ENCODE measurements at regions not wholly inside any gene's neighbourhood (a gene's known extent, or its start where the extent isn't known, plus 50 kb on each side); places are given as distances from the start of the nearest gene placed in this dataset.

DNA sequence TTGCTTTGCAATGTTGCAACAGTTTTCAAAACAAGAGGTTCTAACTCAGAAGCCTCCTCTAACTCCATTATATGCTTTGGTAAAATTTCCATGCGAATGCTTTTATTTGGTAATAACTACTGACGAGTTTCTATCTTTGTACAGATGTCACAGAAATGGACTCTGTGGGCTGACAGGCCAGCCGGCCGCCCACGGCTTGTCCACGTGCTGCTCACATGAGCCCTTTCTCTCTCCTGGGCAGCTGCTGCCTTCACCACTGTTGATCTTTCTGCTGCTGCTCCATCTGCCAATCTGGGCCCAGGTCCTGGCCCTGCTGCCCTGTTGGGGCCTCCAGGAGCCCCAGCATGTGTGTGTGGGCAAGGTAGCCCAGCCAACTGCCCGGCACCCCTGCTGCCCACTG is 168.2 kb upstream of the TMEM132C start:
- Histone ChIP-seq H3K36me3 (ENCODE audit: control insufficient read depth in 2 of 4, insufficient read depth in 4 of 4, low read length in 3 of 4) (no peaks in the 10 kb centered on the region), H3K79me2 (ENCODE audit: control insufficient read depth in 1 of 2, insufficient read depth in 2 of 2, low read length in 2 of 2) (no peaks in the 10 kb centered on the region), H3K14ac (ENCODE audit: insufficient read length) (no peak overlapping the region), H3K79me1 (ENCODE audit: low read depth, low read length) (no peaks in the 10 kb centered on the region), H2AK5ac (ENCODE audit: low read depth, low read length) (no peak overlapping the region), H2BK5ac (ENCODE audit: low read depth, low read length) (no peak overlapping the region), H4K91ac (replicated peaks; ENCODE audit: insufficient read length, low read length) (no peak overlapping the region), H3K23me2 (ENCODE audit: low read depth, low read length) (no peaks in the 10 kb centered on the region), H3K4me2 (ENCODE audit: insufficient read depth in 1 of 2, low read depth in 2 of 2, low read length in 2 of 2) (no peak overlapping the region), H2AFZ (ENCODE audit: low read length) (no peak overlapping the region), H3K4ac (replicated peaks; ENCODE audit: insufficient read length, low read depth, low read length) (no peak overlapping the region), H2BK120ac (replicated peaks; ENCODE audit: low read depth, low read length) (no peak overlapping the region), H2BK15ac (ENCODE audit: low read length) (no peak overlapping the region), H2BK12ac (ENCODE audit: low read depth, low read length) (no peak overlapping the region), H3K23ac (ENCODE audit: insufficient read length) (no peak overlapping the region), H3K4me1 (replicated peaks in 1 of 4; ENCODE audit: control insufficient read depth in 3 of 4, insufficient read depth in 4 of 4, low read length in 3 of 4) (no peaks in the 10 kb centered on the region), H3K9me3 (ENCODE audit: insufficient read depth in 2 of 2, low read depth in 1 of 2, low read length in 1 of 2) (no peaks in the 10 kb centered on the region), H3K27ac (ENCODE audit: low read depth, low read length) (no peak overlapping the region), H3K27me3 (replicated peaks in 1 of 4; ENCODE audit: control insufficient read depth in 3 of 4, extremely low read depth in 1 of 4, insufficient read depth in 3 of 4, low read length in 3 of 4) (no peaks in the 10 kb centered on the region), H4K8ac (ENCODE audit: extremely low read depth, insufficient read depth, low read length) (0 out of 2 replicates have a peak overlapping the region, but pooled peaks have one; percentile 25), H3K56ac (replicated peaks; ENCODE audit: insufficient read length, low read depth, low read length) (no peak overlapping the region), H4K20me1 (replicated peaks in 1 of 2; ENCODE audit: control insufficient read depth in 1 of 2, insufficient read depth in 2 of 2, low read length in 2 of 2) (no peaks in the 10 kb centered on the region), H3K18ac (ENCODE audit: extremely low read depth, low read length) (no peak overlapping the region), H3K9ac (replicated peaks in 1 of 4; ENCODE audit: extremely low read depth in 1 of 4, low read depth in 3 of 4, low read length in 3 of 4) (no peak overlapping the region), H4K5ac (ENCODE audit: insufficient read length, low read depth, low read length) (no peak overlapping the region), H3K4me3 (ENCODE audit: extremely low read depth in 1 of 4, insufficient read depth in 2 of 4, low read depth in 3 of 4, low read length in 4 of 4) (no peak overlapping the region), H2BK20ac (ENCODE audit: low read length) (no peak overlapping the region)
- ChIA-PET CTCF (ENCODE audit: partially characterized antibody) (interaction anchor here (0.6 kb wide), 1 partner anchor 92 kb away, joined by 3 read pairs; no protein-coding TSS in a partner anchor), POLR2A (ENCODE audit: partially characterized antibody) (no interaction called here)
- no peak for TF ChIP-seq HDAC6 (IDR thresholded peaks at IDR 0.05; ENCODE audit: low read depth, low read length)
- no peak for TF ChIP-seq CREB1 (IDR thresholded peaks at IDR 0.05)
- TF ChIP-seq, protein P1, sequence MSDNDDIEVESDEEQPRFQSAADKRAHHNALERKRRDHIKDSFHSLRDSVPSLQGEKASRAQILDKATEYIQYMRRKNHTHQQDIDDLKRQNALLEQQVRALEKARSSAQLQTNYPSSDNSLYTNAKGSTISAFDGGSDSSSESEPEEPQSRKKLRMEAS (IDR thresholded peaks at IDR 0.05): no peak
- TF ChIP-seq, protein P2, sequence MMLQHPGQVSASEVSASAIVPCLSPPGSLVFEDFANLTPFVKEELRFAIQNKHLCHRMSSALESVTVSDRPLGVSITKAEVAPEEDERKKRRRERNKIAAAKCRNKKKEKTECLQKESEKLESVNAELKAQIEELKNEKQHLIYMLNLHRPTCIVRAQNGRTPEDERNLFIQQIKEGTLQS (IDR thresholded peaks at IDR 0.05; ENCODE audit: insufficient read depth, low read depth, low read length): no peak
- TF ChIP-seq POLR2AphosphoS5 (IDR thresholded peaks at IDR 0.05; ENCODE audit: low read depth, low read length): no peak
- no peak for TF ChIP-seq ZNF274 (IDR thresholded peaks at IDR 0.05; ENCODE audit: borderline replicate concordance, extremely low read depth, low read length)
- no peak for TF ChIP-seq EGR1 (IDR thresholded peaks at IDR 0.05; ENCODE audit: borderline replicate concordance, low read depth, low read length)
- TF ChIP-seq TAF7 (optimal IDR thresholded peaks at IDR 0.05; ENCODE audit: borderline replicate concordance, low read depth, low read length): no peak
- TF ChIP-seq TBP (IDR thresholded peaks at IDR 0.05; ENCODE audit: low read depth, low read length): no peak
- TF ChIP-seq FOSL1 (IDR thresholded peaks at IDR 0.05; ENCODE audit: insufficient read depth, low read depth, low read length): no peak
- TF ChIP-seq RAD21 (IDR thresholded peaks at IDR 0.05 in 1 of 2, conservative IDR thresholded peaks at IDR 0.05 in 1 of 2; ENCODE audit: low read depth in 2 of 2, low read length in 2 of 2): no peak
- no peak for TF ChIP-seq SIRT6 (IDR thresholded peaks at IDR 0.05; ENCODE audit: low read length)
- 91% methylated on average over 7 of the region's 7 CpGs; no CpG with 5 or more reads in 1 of the 2 experiments for WGBS, 2 experiments (ENCODE audit: extremely low coverage in 1 of 2, insufficient coverage in 1 of 2, insufficient read length in 1 of 2, insufficient replicate concordance in 2 of 2, low coverage in 1 of 2, low lambda C conversion rate in 2 of 2, missing lambda C conversion rate in 1 of 2)
- FAIRE-seq (no peak), DNase-seq (ENCODE audit: low read depth in 1 of 2, low spot score in 2 of 2) (no peak)
